HG02884 (cell line): ENCODE measurements at regions not wholly inside any gene's neighbourhood (a gene's known extent, or its start where the extent isn't known, plus 50 kb on each side); places are given as distances from the start of the nearest gene placed in this dataset.

Source experiments
- ATAC-seq: cut with Tn5 transposase; IDR thresholded peaks from one replicate; pipeline ENCODE4 v1.9.1; 2021; ENCODE audit warnings: mild to moderate bottlenecking, moderate library complexity; ENCODE audit not compliant: unreplicated experiment

DNA sequence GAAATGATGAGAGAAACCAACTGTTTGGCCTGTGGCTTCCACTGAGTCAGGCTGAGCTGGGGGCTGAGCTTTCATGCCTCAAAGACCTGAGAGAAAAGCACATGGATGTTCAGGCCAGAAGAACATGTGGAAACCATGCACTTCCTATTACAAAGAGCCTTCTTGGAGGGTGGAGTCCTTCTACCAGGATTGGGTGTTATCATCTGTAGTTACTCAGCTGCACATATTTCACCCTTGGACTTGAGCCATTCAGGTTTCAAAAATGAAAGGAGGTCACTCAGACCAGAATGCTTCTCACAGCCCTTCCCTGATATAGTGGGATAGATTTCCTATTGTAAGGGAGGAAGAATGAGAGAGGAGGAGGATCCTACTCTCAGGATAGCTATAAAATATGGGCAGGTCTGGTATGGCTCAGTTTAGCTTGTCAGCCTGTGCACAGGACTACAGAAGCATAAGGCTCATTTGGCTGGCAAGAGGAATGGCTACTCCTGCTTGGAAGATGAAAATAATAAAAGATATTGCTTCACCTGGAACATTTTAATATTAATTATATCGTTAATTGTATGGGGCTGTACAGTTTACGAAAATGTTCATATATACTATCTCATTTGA lies 173.6 kb upstream of the TMC3 start:
- no peak for ATAC-seq

DNA sequence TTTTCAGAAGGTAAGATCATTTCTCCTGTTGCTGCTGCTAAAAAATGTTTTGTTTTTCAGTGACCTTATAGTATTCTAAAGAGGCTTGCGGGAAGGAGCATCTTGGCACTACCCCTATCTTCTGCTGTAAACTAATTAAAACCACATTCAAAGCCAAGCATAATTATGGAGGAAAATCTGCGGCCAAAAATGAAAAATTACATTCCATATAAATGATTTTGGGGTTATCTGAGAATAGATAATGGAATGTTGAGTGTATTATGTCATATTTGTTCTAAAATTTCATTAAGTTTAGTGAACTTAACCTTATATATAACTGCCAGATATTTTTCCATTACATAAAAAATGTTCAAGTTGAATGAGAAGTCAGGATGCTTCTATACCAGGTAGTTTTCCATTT lies 170.4 kb upstream of the TMC3 start:
- no peak for ATAC-seq

DNA sequence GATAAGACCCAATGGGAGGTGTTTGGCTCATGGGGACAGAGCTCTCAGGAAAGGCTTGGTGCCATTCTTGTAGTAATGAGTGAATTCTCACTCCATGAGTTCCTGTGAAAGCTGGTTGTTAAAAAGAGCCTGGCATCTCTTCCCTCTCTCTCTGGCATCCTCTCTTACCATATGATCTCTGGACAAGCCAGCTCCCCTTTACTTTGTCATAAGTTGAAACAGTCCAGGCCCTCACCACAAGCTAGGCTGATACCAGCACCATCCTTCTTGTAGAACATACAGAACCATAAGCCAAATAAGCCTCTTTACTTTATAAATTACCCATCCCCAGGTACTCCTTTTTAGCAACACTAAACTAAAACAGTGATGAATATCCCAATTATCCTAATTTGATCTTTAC lies 166.9 kb upstream of the TMC3 start:
- ATAC-seq: no peak

DNA sequence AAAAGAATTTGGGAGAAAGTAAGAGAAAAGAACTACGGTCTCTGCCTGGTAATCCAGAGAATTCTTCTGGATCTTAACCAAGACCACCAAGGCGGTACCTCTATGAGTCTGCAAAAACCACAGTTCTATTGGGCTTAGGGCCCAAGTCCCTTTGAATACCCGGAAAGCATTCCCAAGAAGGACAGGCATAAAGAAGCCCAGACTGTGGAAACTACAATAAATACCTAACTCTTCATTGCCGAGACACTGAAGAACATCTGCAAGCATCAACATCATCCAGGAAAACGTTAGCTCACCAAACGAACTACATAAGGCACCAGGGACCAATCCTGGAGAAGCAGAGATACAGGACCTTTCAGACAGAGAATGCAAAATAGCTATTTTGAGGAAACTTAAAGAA lies 162.3 kb upstream of the TMC3 start:
- no peak for ATAC-seq

DNA sequence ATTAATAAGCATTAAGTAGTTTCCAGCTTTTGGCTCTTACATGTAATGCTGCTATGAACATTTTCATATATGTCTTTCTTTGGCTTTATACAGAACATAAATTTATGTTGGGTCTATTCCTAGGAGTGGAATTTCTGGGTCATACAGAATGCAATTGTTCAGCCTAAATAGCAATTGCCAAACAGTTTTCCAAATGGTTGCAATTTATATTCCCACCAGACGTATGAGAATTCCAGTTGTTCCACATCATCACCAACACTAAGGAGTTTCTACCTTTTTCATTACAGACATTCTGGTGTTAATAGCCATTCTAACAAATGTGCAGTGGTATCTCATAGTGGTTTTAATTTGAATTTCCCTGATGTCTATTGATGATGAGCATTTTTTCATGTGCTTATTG lies 160.1 kb upstream of the TMC3 start:
- no peak for ATAC-seq

DNA sequence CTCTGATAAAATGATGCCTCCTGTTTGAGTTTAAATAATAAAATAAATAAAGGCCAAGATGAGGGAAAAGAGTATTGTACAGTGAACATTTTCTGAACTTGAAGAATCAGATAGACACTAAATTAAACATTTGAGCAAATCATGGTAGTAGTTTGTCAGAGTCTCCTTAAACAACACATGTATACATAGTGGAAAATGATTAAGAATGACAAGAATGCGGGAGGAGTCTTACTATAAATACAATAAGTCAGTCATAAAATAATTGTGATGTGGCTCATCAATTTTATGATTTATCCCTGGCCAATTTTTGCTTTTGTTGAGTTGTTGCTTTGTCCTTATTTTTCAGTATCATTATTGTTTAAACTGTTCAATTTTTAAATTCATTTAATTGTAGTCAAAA lies 158.0 kb upstream of the TMC3 start:
- ATAC-seq: no peak

DNA sequence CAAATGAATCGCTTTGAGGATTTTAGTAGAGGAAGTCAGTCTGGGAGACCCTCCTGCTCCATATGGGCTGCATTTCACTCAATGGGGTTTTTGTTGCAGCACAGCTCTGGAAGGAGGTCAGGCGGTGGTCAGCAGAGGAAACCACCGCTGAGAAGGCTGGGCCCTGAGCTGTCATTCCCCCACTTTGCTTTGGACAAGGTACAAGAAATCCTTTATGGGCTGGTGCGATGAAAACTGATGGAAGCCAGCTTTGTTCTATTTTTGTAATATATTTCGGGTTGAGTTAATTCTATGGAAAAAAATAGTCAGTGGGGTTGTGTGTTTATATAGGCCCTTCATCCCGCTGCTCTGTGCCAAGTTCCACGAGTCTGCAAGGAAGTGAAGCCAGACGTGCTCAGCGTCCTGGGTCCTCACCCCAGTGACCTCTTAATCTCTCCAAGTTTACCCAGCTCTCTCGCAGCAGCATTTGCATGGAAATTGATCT lies 157.1 kb upstream of the TMC3 start:
- no peak for ATAC-seq

DNA sequence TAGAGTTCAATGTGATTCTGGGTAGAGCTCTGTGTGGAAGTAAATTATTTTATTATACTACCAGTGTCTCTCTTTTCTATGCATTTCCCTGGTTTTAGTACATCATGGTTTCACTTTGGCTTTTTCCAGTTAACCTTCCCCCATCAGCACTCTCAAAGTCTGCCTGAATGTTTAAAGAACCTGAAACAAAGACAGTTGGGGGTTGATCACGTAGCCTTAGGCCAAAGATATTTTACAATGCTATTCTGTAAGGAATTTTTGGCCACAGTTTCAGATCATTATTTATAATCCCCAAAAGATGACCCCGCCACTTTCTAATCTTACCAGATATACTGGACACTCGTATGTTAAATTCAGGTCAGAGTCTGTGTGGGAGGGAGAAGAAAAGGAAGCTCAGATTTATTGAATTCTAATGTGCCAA lies 156.3 kb upstream of the TMC3 start:
- ATAC-seq: no peak

DNA sequence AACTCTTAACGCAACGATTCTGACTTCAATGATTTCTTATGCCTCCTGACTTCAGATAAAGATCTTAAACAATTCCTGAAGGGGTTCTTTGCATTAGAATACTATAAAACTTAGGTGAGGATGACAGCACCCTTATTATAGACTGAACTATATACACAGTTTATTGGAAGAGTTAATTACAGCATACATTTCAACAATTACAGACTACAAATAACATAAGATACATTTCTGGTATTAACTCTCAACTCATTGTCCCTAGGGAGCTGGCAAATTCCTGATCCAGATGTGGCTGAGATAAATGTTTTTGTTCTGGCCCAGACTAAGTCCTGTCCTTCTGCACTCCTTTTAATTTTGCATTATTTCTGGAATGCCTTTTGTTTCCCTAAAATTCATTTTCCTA lies 155.5 kb upstream of the TMC3 start:
- ATAC-seq: no peak

DNA sequence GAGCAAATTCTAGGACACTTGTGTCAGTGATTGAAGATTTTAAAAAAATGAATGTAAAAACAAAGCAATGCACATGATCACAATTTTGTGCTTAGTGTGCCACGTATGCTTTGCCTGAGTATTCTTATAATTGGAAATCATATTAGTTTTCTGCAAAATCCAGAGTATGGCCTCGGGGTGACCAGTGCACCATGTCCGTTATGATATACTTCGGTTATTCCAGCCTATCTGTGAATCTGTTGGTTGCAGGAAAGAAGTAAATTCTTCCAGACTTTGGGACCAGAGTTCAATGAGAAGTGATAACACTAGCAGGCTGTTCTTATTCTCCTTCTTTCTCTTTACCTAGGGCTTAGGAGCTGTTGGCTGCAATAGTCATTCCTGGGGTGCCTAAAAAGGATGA lies 152.0 kb upstream of the TMC3 start:
- no peak for ATAC-seq

DNA sequence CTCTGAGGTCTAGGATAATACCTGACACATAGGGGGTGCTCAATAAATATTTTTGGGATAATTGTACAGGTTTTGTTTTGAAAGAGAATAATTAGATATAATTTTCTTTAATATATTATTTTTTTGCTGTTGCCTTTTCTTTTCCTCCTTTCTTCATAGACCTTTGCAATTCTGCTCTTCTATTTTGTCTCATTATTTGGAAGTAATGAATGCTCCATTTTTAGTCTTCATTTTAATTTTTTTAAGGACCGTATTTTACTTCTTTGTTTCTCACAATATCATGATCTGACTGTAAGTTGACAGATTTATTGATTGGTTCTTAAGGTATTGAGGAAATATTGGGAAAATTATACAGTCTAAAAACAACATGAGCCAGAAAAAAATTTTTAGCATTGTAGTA lies 150.5 kb upstream of the TMC3 start:
- no peak for ATAC-seq

DNA sequence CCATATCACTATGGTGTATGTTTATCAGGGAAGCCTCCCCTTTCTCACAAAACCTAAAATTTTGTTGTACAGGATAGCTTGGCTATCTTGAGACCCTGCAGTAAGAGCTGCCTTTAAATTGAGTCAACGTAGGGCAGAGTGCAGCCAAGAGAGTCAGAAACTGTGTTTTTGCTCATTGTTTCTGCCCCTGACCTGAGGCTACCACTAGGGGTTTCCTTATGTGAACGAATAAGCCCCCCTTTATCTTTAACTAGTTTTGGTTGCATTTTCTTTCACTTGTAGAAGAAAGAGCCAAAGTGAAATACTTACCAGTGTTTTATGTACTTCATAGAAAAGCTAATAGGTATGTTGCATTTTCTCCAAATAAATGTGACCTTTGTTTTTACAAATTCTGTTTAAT lies 149.9 kb upstream of the TMC3 start:
- ATAC-seq: no peak

DNA sequence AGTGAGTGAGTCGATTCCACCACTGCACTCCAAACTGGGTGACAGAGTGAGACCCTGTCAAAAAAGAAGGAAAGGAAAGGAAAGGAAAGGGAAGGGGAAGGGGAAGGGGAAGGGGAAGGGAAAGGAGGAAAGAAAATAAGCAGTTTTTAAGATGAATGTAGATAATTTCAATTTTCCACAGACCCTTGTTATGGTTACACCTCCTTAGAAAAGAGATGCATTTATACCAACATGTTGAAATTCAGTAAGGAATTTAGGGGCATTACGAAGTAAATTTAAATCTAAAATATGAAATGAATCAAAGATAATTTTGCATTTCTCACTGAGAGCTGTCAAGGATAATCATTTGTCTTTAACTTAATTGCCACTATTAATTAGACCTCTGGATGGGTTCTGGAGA lies 146.5 kb upstream of the TMC3 start:
- ATAC-seq: no peak

DNA sequence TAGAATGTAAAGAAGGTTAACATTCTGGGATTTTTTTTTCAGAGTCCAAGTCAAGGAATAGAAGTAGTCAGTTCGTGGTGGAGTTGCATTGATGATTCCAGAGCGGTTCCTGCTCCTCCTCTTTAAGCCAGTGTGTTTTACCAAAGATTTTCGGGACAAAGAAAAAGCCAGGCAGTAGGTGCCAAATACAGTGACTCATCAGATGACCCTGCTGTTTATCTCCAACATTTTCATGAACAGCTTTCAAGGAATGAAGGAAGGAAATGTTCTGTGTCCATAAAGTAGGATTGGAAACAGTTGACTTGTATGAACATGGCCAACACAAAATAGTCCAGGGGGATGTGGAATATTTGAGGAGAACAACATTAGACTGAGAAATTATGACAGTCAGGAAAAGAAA lies 142.4 kb upstream of the TMC3 start:
- no peak for ATAC-seq

DNA sequence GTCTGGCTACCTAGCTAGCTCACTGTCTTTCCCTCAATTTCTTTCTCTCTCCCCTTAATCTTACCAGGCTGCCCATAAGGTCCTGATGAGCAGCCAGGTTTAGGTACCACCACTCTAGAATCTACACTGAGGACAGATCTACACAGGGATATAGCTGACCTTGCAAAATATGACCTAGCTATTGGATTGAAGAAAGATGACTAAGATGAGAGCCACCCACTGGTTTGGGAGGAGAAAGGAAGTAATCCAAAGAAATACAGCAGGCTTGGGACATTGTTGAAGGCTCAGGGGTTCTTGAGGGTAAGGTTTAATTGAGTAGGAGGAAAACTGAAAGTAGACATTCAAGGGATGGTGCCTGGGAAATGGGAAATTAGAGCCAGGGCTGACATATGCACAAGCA lies 142.0 kb upstream of the TMC3 start:
- no peak for ATAC-seq

DNA sequence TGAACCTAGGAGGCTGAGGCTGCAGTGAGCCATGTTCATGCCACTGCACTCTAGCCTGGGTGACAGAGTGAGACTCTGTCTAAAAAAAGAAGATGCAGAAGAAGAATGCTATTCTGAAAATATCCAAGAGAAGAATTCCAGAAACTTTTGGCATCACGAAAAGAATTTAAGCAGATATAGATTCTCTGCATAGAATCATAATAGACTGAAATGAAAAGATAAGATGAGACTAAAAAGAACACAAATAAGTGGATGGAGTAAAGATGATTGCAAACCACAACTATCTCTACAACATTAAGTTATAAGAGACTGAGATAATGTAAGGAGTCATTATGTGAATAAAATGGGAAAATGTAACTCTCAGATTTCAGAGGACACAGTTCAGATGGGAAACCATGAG lies 140.7 kb upstream of the TMC3 start:
- ATAC-seq: no peak

DNA sequence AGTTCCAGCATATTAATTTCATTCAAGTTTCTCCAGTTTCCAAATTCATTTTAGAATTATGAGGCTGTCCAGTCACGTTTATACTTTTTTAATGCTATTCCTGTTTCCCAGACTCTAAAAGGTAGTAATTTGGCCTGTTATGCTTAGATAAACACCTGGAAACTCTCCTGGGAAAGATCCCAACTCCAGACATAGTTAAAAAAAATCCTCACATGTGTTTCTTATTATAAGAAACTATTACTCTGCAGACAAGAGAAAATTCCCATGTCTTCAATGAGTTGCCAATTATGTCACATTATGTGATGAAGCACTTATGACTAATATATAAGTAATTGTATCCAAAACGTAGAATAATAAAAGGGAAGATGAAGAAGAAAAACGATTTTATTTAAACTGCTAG lies 137.1 kb upstream of the TMC3 start:
- ATAC-seq: no peak

DNA sequence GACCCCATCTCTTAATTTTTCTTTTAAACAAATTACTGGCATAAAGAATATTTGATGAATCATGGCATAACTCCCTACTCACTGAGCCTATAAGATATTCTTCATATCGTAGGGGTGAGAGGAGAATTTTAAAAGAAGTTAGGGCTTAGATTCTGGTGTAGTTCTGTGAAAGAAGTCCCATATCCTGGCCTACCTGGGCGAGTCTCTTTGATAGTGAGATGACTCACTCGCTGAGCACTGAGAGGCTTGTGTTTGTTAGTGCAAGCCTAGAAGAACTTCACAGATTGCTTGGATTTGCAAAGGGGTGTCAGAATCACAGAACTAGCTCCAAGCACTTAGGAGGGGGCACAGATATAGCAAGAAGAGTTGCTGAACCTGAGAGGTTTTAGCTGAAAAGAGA lies 133.8 kb upstream of the TMC3 start:
- no peak for ATAC-seq

DNA sequence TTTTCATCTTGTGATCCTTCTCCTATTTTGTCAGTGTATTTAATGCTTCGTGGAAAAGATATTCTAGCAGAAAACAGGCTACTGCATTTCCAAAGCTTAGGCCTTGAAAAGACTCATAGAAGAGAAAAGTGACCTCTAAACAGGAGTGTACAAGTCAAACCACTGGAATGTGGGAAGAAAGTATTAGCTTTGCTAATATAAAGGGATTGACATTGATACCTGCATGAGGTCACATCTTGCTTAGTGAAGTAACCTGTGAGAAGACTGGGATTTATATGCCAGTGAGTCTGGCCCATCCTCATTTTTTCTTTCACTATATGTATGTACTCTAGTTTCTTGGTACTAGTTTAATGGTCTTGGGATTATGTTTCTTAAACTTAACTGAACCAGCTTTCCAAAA lies 132.9 kb upstream of the TMC3 start:
- no peak for ATAC-seq

DNA sequence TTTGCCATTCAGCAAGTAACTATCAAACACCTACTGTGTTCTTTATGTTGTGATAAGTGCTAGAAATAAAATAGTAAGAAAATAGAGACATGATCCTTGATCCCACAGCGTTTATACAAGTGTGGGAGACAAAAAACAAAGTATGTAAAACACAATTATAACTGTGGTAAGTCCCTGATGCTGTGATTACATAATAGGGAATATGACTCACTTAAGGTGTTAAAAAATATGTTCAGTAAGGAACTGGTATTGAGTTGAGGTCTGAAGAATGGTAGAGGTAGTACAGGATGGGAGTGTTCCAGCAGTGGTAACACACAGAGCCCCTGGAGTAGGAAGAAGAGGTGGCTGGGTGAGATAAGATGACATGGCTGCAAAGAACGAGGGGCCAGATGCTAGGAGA lies 132.1 kb upstream of the TMC3 start:
- no peak for ATAC-seq

DNA sequence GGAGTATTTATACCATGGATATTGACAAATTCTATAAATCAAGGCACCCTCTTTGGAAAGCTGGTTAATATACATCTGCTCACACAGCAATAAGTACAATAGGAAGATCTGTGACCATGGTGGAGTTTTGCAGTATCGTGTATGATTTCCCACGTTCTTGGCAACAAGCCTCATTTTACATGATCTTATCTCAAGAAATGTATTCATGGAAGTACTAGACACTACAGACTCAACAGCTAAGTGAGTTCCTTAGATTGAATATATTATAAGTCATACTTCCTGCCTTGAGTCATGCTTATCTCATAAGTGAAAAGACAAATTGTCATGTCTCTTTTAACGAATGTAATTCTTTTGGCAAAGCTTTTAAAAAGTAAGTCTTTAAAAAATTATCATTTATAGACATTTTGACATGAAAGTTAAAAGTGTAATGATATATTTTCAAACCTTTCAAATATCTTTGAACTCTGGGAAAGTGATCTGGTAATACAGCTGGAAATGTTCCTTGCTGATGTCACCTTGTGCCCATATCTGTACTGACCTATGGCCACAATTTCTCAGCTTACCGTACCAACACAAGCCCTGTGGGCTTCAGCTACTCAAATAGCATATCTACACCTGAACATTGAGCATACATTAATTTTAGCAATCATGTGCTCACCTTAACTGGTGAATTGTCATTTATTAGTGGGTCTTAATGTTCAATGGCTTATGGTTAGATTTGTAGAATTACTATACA lies 130.3 kb upstream of the TMC3 start:
- no peak for ATAC-seq

DNA sequence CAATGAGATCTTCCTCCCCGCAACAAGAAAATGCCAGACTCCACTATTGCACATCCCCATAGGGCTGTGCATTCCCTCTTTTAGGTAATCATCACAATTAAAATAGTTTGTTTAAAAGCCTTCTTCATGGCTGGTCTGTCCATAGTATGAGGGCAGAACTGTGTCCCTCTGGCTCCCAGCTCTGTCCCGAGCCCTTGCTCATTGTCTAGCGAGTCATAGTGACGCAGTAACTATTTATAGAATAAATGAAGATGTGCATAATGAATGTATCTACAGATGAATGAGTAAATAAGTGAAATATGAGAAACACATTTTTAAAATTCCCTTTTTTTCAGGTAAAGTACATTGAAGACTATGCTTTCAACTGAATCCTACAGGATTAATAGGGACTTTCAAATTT lies 128.4 kb upstream of the TMC3 start:
- no peak for ATAC-seq

DNA sequence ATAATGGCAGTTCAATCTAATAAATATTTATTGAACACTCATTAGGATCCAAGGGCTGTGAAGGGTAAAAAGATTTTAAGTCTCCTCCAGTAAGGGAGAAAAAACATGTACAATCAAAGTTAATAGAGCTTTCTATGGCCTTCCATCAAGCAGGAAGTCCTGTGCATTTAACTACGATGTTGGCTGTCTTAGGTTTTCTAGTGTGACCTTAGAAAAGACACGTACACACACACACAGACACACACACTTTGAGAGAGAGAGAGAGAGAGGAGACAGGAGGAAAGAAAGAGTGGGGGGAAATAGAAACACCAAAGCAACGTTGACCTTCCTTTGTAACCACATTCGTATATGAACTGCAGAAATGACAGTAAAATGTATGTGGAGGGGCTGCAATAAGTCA lies 126.1 kb upstream of the TMC3 start:
- ATAC-seq: no peak
